ENCODE measurements at regions not wholly inside any gene's neighbourhood (a gene's known extent, or its start where the extent isn't known, plus 50 kb on each side); places are given as distances from the start of the nearest gene placed in this dataset.
"Not testable (repeated sequence)": the region's sequence is repeated elsewhere in the genome, so short reads cannot be mapped to it uniquely, and the experiment has no call there.

DNA sequence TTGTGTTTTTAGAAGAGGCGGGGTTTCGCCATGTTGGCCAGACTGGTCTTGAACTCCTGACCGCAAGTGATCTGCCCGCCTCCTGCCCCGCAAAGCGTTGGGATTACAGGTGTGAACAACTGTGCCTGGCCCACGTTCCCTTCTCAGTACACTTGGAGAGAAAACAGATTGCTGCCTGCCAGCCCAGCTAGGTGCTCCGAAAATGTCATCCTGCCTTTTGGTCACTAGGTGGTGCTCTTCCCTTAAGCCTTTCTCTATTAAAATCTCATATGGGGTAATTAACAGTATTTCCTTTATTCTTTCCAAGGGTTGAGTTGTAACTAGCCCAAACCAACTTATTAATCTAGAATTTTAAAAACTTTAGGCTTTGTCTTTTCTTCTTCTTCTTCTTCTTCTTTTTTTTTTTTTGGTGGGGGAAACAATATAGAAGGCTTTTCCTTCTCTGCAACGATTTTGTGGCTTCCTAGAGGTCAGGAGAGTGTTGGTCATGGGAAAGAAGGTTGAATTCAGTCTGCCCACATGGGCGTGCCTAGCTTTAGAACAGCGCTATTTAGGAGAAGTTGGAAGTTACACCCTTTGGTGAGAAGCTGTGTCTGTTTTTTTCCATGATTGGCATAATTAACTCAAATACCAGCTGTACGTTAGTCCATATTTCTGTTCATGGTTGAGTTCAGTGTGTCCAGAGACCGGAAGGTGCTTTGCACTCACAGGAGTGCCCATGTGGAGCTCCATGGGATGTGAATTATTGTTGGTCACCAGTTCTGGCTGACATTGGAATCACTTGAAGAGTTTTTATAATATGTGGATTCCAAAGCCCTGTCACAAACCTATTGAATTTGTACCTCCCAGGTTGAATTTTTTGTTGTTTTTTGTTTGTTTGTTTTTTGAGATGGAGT, 110.1 kb downstream of the LAT start:
- not testable (repeated sequence) for DNase-seq

DNA sequence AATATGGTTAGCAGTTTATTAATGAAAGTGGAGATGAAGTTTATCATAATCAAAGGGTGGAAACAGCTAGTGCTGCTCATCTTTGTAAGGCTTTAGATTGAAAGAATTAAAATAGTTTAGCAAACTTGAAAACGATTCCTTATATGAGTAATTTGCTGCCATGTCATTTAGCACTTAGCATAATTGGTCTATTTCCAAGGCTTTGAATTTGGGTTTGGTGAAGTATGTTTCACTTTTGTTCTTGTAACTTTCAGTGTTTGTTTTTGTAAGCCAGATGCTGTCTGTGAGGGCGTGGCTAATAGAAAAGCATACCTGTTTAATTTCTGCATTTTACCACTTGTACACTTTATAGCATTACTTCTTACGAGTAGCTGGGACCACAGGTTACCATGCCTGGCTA, 109.5 kb downstream of the LAT start:
- peak in 1 of 2 donors; percentile 22 for DNase-seq

DNA sequence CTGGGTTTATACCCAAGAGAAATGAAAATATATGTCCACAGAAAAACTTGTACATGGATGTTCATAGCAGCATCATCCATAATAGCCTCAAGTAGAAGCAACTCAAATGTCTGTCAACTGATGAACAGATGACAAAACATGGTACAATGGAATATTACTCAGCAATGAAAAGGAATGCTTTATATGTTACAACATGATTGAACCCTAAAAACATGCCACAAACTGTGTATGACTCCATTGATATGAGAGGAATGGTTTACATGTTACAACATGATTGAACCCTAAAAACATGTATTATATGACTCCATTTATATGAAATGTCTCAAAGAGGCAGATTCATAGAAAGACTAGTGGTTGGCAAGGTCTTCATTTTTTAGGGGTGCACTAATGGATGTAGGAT, 104.8 kb downstream of the LAT start:
- not testable (repeated sequence) for DNase-seq

DNA sequence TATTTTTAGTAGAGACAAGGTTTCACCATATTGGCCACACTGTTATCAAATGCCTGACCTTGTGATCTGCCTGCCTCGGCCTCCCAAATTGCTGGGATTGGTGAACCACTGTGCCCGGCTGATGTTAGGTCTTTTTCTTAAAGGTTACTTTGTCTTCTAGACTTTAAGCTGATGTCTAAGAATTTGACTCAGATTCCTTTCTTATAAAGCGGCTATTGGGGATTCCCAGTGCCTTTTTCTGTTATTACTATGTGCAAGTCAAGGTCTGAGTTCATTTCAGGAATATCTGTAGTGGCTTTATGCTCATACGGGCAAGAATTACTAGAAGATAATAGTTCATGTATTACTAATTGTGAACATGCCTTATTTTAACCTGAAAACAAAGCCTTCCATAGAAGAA, 102.8 kb downstream of the LAT start:
- not testable (repeated sequence) for DNase-seq

DNA sequence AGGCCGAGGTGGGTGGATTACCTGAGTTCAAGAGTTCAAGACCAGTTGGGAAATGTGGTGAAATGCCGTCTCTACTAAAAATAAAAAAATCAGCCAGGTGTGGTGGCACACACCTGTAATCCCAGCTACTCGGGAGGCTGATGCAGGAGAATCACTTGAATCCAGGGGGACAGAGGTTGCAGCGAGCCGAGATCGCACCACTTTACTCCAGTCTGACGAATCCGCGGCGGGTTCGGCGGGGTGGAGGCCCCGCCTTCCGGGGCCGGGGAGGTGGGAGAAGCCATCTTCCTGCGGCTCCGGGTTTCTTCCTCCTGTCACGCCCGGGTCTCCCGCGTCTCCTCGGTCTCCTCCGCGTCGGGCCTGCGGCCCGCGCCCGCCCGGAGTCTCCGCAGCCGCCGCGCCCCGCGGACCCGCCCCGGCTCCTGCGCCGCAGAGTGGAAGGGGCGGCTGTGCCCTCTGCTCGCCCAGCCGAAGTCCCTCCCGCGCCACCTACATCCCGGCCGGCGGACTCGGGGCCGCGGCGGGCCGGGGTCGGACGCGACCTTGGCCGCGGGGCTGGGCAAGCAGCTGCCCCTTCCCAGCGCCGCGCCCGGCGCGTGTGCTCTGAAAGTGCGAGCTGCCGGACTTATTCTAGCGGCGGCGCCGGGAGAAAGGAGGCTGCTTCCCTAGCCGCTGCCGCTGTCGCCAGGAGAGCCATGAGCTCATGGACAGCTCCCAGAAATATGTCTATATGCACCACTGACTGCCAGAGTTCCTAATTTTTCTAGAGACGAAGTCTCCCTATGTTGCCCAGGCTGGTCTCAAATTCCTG, 97.2 kb downstream of the LAT start:
- peak; percentile 24 to 45 for DNase-seq

DNA sequence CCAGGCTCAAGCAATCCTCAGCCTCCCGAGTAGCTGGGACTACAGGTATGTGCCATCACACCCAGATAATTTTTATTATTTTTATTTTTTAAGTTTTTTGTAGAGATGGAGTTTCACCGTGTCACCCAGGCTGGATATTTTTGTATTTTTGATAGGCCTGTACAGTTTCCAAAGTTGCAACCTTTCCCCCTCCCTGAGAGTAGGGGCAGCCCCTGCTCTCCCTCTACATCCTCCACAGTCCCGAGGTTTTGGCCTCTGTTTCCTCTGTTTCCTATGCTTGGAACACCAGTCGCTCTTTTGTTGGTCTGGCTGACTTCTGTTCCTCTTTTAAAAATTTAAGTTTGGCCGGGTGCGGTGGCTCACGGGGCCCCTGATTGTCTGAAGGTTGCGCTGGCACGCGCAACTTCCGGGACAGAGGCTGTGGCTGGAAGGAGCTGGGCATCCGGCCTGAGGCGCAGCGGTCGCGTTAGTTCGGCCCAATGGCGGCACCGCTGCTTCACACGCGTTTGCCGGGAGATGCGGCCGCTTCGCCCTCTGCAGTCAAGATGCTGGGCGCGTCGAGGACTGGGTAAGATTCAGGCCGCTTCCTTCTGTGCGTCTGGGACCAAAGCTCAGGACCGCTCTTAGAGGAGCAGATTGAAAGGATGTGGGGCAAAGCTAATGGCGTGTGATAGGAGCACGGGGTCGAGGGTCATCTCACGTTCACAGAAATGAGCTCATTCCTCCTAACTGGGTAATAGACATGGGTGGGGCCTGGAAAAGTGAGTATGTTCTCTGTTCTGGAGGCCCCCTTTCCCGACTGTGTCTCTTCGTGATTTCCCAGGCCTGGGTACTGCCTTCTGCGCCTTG, 89.9 kb downstream of the LAT start:
- DNase-seq, result peak; percentile 49 to 64

DNA sequence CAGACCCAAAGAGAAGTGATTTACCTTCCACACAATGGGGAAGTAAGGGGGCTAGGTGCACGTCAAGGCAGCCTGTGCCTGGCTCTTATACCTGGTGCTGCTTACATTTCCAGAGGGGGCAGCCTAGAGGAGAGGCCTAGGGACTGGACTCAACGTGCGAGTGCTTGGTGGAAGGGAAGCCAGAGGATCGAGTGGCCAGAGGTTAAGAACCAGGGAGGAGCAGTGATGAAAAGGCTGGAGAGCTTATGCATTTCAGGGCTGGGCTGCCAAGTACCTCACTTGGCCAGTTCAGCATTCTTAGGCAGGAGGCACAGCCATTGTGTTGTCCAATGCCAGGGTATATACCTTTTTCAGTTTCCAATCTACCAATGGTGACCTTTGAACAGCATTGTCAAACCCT, 77.4 kb downstream of the LAT start:
- not testable (repeated sequence) for DNase-seq

DNA sequence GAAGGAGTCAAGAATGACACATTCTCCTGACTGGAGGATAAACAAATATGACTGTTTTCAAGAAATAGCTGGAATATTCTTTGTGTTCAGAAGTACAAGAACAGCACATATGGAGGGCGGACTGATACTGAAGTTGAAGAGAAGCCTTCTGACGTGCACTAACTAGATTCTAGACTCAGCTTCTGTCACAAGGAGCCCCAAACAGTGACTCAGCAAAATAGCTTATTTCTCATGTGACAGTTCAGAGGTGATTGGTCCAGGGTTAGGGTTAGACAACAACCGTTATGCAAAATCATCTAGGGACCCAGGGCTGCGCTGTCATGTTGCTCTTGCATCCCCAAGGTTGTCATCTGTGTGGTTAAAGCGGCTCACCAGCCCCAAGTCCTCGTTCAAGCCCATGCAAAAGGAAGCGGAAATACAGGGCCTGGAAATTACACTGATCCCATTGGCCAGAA, 76.6 kb downstream of the LAT start:
- not testable (repeated sequence) for DNase-seq

DNA sequence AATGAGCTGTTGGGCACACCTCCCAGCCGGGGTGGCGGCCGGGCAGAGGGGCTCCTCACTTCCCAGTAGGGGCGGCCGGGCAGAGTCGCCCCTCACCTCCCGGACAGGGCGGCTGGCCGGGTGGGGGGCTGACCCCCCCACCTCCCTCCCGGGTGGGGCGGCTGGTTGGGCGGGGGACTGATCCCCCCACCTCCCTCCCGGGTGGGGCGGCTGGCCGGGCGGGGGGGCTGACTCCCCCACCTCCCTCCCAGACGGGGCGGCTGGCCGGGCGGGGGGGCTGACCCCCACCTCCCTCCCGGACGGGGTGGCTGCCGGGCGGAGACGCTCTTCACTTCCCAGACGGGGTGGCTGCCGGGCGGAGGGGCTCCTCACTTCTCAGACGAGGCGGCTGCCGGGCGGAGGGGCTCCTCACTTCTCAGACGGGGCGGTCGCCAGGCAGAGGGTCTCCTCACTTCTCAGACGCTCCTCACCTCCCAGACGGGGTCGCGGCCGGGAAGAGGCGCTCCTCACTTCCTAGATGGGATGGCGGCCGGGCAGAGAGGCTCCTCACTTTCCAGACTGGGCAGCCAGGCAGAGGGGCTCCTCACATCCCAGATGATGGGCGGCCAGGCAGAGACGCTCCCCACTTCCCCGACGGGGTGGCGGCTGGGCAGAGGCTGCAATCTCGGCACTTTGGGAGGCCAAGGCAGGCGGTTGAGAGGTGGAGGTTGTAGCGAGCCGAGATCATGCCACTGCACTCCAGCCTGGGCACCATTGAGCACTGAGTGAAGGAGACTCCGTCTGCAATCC, 75.4 kb downstream of the LAT start:
- DNase-seq, result not testable (repeated sequence)

DNA sequence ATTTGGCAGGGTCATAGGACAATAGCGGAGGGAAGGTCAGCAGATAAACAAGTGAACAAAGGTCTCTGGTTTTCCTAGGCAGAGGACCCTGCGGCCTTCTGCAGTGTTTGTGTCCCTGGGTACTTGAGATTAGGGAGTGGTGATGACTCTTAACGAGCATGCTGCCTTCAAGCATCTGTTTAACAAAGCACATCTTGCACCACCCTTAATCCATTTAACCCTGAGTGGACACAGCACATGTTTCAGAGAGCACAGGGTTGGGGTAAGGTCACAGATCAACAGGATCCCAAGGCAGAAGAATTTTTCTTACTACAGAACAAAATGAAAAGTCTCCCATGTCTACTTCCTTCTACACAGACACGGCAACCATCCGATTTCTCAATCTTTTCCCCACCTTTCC, 74.7 kb downstream of the LAT start:
- not testable (repeated sequence) for DNase-seq
